HFFc6 (cell line): ENCODE measurements at regions not wholly inside any gene's neighbourhood (a gene's known extent, or its start where the extent isn't known, plus 50 kb on each side); places are given as distances from the start of the nearest gene placed in this dataset.

Source experiments
- DNase-seq: peaks from one replicate; pipeline ENCODE4 v3.0.0-alpha.2; 2018
- H3K27ac Mint-ChIP-seq: 2 replicates; pipeline ENCODE4 v1.8.0; 2020; ENCODE audit warnings: mild to moderate bottlenecking, mixed read lengths
- H3K27me3 Mint-ChIP-seq: 2 replicates; pipeline ENCODE4 v1.8.0; 2021; ENCODE audit warnings: mild to moderate bottlenecking, moderate library complexity, mixed read lengths; ENCODE audit not compliant: insufficient read depth
- H3K36me3 Mint-ChIP-seq: 2 replicates; pipeline ENCODE4 v1.8.0; 2021; ENCODE audit warnings: low read depth, mixed read lengths
- H3K4me1 Mint-ChIP-seq: 2 replicates; pipeline ENCODE4 v1.8.0; 2020; ENCODE audit warnings: low read depth, mixed read lengths
- H3K4me3 Mint-ChIP-seq: 2 replicates; pipeline ENCODE4 v1.8.0; 2020; ENCODE audit warnings: mild to moderate bottlenecking, moderate library complexity, mixed read lengths
- H3K9me3 Mint-ChIP-seq: 2 replicates; pipeline ENCODE4 v1.8.0; 2020; ENCODE audit warnings: mild to moderate bottlenecking, mixed read lengths
- CTCF ChIP-seq: fragments of 200-600 bp; sonication (generic); IDR thresholded peaks from 2 replicates; pipeline ENCODE4 v1.5.0; 2021; ENCODE audit warnings: antibody characterized with exemption, mild to moderate bottlenecking

GRCh38 chr4:138821331-138821730 is 194.2 kb upstream of the NOCT start:
- Mint-ChIP-seq H3K9me3 (no peaks in the 10 kb centered on the region), H3K27me3 (peaks cover 8% of the 10 kb centered on the region), H3K36me3 (no peaks in the 10 kb centered on the region), H3K4me3 (no peak overlapping the region), H3K27ac (no peak overlapping the region), H3K4me1 (no peaks in the 10 kb centered on the region)
- DNase-seq: no peak
- TF ChIP-seq CTCF: no peak

- H3K4me1 Mint-ChIP-seq: no peaks in the 10 kb centered on the region
Observed at GRCh38 chr4:138816875-138817274, 198.7 kb upstream of the NOCT start.

GRCh38 chr4:138815811-138816210 is 199.8 kb upstream of the NOCT start:
- no peak for TF ChIP-seq CTCF
- H3K36me3 Mint-ChIP-seq: no peaks in the 10 kb centered on the region
- peaks cover 9% of the 10 kb centered on the region for H3K27me3 Mint-ChIP-seq
- no peaks in the 10 kb centered on the region for H3K4me1 Mint-ChIP-seq
- no peak overlapping the region for H3K4me3 Mint-ChIP-seq
- no peak for DNase-seq
- no peaks in the 10 kb centered on the region for H3K9me3 Mint-ChIP-seq
- no peak overlapping the region for H3K27ac Mint-ChIP-seq

More at GRCh38 chr4:138816875-138817274, 198.7 kb upstream of the NOCT start:
- Mint-ChIP-seq H3K36me3 (no peaks in the 10 kb centered on the region), H3K27me3 (peaks cover 9% of the 10 kb centered on the region), H3K4me3 (no peak overlapping the region), H3K27ac (no peak overlapping the region), H3K9me3 (no peaks in the 10 kb centered on the region)
- DNase-seq: no peak
- no peak for TF ChIP-seq CTCF

GRCh38 chr4:138805736-138806135 is 209.8 kb upstream of the NOCT start:
- no peak for TF ChIP-seq CTCF
- H3K27me3 Mint-ChIP-seq: peaks cover 34% of the 10 kb centered on the region
- no peak overlapping the region for H3K4me3 Mint-ChIP-seq
- no peaks in the 10 kb centered on the region for H3K9me3 Mint-ChIP-seq
- no peaks in the 10 kb centered on the region for H3K4me1 Mint-ChIP-seq
- DNase-seq: no peak
- no peaks in the 10 kb centered on the region for H3K36me3 Mint-ChIP-seq
- H3K27ac Mint-ChIP-seq: no peak overlapping the region

- Mint-ChIP-seq H3K4me3 (no peak overlapping the region), H3K27me3 (peaks cover 42% of the 10 kb centered on the region), H3K9me3 (no peaks in the 10 kb centered on the region), H3K27ac (no peak overlapping the region), H3K36me3 (no peaks in the 10 kb centered on the region), H3K4me1 (no peaks in the 10 kb centered on the region)
- DNase-seq: no peak
- TF ChIP-seq CTCF: no peak
Observed at GRCh38 chr4:138804711-138805110, 210.9 kb upstream of the NOCT start.

- Mint-ChIP-seq H3K9me3 (no peaks in the 10 kb centered on the region), H3K36me3 (no peaks in the 10 kb centered on the region), H3K27ac (no peak overlapping the region), H3K27me3 (peaks cover 37% of the 10 kb centered on the region), H3K4me3 (no peak overlapping the region), H3K4me1 (no peaks in the 10 kb centered on the region)
- no peak for DNase-seq
- no peak for TF ChIP-seq CTCF
Observed at GRCh38 chr4:138803051-138803450, 212.5 kb upstream of the NOCT start.
